Fibroblast of villous mesenchyme (primary cell): ENCODE measurements at regions not wholly inside any gene's neighbourhood (a gene's known extent, or its start where the extent isn't known, plus 50 kb on each side); places are given as distances from the start of the nearest gene placed in this dataset.

Source experiments
- DNase-seq: peaks from one replicate; pipeline ENCODE4 v3.0.0-alpha.2; 2010; ENCODE audit warnings: low read depth
- H3K4me3 ChIP-seq: 2 replicates; pipeline ENCODE4 v1.5.1; 2011; ENCODE audit warnings: low read depth, mild to moderate bottlenecking, low read length
- CTCF ChIP-seq: IDR thresholded peaks from 2 replicates; pipeline ENCODE4 v1.5.1; 2012; ENCODE audit warnings: low read depth, mild to moderate bottlenecking, low read length; ENCODE audit not compliant: insufficient read depth

- no peak for TF ChIP-seq CTCF
- no peak overlapping the region for H3K4me3 ChIP-seq
- no peak for DNase-seq
These were observed 53.9 kb upstream of the SLC6A11 start for GRCh38 chr3:10762116-10762515.

- no peak for DNase-seq
- TF ChIP-seq CTCF, result no peak
- H3K4me3 ChIP-seq, result no peak overlapping the region
These were observed 53.3 kb upstream of the SLC6A11 start for GRCh38 chr3:10762611-10763247.

DNA sequence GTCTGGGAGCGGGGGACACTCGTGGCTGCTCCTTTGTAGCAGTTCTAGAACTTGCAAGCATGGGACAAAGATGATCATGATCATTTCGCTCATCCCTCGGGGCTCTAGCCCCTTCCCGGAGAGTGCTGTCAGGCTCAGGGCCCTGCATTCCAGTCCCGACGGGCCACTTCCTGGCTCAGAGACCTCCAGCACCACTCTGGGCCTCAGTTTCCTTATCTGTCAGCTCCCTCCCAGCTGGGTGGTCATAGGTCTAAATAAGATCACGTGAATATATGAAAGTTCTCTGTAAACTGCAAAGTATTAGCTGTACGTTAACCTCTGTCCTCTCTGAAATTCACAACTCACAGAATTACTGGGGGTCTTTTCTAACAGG, 52.8 kb upstream of the SLC6A11 start:
- no peak overlapping the region for H3K4me3 ChIP-seq
- DNase-seq, result no peak
- TF ChIP-seq CTCF, result no peak

- DNase-seq, result no peak
- H3K4me3 ChIP-seq, result no peak overlapping the region
- no peak for TF ChIP-seq CTCF
These were observed 52.2 kb upstream of the SLC6A11 start for GRCh38 chr3:10763817-10764258.

- TF ChIP-seq CTCF, result no peak
- DNase-seq, result no peak
- no peak overlapping the region for H3K4me3 ChIP-seq
These were observed 51.6 kb upstream of the SLC6A11 start for GRCh38 chr3:10764259-10765051.

DNA sequence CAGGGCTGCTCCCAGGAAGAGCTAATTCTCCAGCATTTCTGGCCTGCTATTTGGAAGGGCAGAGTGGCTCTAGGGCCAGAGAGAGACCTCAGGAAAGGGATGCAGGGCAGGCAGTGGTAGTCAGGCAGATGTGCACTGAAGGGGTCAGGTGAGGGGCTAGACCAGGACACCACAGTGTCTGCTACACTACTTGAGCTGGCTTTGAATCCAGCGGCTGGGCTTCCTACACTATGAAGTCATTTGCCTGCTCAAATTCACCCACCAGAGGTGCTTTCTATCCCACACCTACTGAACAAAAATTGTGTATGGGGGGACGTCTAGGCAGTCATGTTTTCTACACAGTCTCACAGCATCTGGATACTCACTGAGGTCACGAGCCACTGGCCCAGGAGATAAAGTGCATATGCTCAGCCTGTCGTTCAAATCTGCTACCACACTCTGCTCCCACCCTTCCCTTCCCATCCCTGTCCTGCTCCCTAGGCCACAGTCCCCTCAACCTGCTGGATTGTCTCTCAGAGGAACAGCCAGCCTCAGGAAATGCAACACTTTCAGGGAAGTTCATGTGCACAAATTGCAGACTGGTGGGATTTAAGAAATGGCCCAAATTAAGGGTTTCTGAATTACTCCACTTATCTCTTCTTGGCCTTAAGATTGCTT, 49.9 kb upstream of the SLC6A11 start:
- no peak overlapping the region for H3K4me3 ChIP-seq
- DNase-seq, result no peak
- TF ChIP-seq CTCF, result no peak
